MM.1S (cell line): ENCODE measurements at regions not wholly inside any gene's neighbourhood (a gene's known extent, or its start where the extent isn't known, plus 50 kb on each side); places are given as distances from the start of the nearest gene placed in this dataset.

ENCODE experiments used
- DNase-seq: peaks from one replicate; pipeline ENCODE4 v3.0.0-alpha.2; 2015
- H2AFZ ChIP-seq: fragments of 300-600 bp; sonication (generic); 2 replicates; pipeline ENCODE4 v1.6.0; 2016; ENCODE audit warnings: antibody characterized with exemption, low read length
- H3F3A ChIP-seq: fragments of 300-600 bp; sonication (generic); 2 replicates; pipeline ENCODE4 v1.6.1; 2016; ENCODE audit warnings: mild to moderate bottlenecking, antibody characterized with exemption, low read length, moderate library complexity, mixed read lengths; ENCODE audit not compliant: insufficient read depth
- H3K27ac ChIP-seq: fragments of 300-600 bp; sonication (generic); 2 replicates; pipeline ENCODE4 v1.5.1; 2016; ENCODE audit warnings: mild to moderate bottlenecking, low read length
- H3K27me3 ChIP-seq: fragments of 300-600 bp; sonication (generic); replicated peaks from 2 replicates; pipeline ENCODE4 v1.6.0; 2016; ENCODE audit warnings: low read length; ENCODE audit not compliant: insufficient read depth
- H3K36me3 ChIP-seq: fragments of 300-600 bp; sonication (generic); replicated peaks from 2 replicates; pipeline ENCODE4 v1.6.1; 2016; ENCODE audit warnings: mild to moderate bottlenecking, low read length, mixed read lengths; ENCODE audit not compliant: insufficient read depth
- H3K4me1 ChIP-seq: fragments of 300-600 bp; sonication (generic); 2 replicates; pipeline ENCODE4 v1.6.1; 2016; ENCODE audit warnings: low read length, mixed read lengths
- H3K4me2 ChIP-seq: fragments of 300-600 bp; sonication (generic); 2 replicates; pipeline ENCODE4 v1.6.0; 2016; ENCODE audit warnings: low read depth, low read length
- H3K4me3 ChIP-seq: fragments of 300-600 bp; sonication (generic); 2 replicates; pipeline ENCODE4 v1.5.1; 2016; ENCODE audit warnings: low read length, mixed read lengths
- H3K79me2 ChIP-seq: fragments of 300-600 bp; sonication (generic); 2 replicates; pipeline ENCODE4 v1.6.1; 2016; ENCODE audit warnings: mixed run types, low read length, mixed read lengths
- H3K9ac ChIP-seq: fragments of 300-600 bp; sonication (generic); 2 replicates; pipeline ENCODE4 v1.6.1; 2016; ENCODE audit warnings: low read length, mixed read lengths
- H3K9me2 ChIP-seq: fragments of 300-600 bp; sonication (generic); replicated peaks from 2 replicates; pipeline ENCODE4 v1.6.1; 2016; ENCODE audit warnings: mild to moderate bottlenecking, low read length, mixed read lengths; ENCODE audit not compliant: insufficient read depth
- H3K9me3 ChIP-seq: fragments of 300-600 bp; sonication (generic); replicated peaks from 2 replicates; pipeline ENCODE4 v1.6.1; 2016; ENCODE audit warnings: mild to moderate bottlenecking, low read length, mixed read lengths; ENCODE audit not compliant: insufficient read depth
- H4K20me1 ChIP-seq: fragments of 300-600 bp; sonication (generic); 2 replicates; pipeline ENCODE4 v1.6.1; 2016; ENCODE audit warnings: mild to moderate bottlenecking, low read length, moderate library complexity, mixed read lengths; ENCODE audit not compliant: insufficient read depth
- EZH2 ChIP-seq: fragments of 300-600 bp; sonication (generic); optimal IDR thresholded peaks from 2 replicates; pipeline ENCODE3; 2017; ENCODE audit warnings: low read depth, mild to moderate bottlenecking, antibody characterized with exemption, low read length, mixed read lengths
- EZH2phosphoT487 ChIP-seq: fragments of 300-600 bp; sonication (generic); IDR thresholded peaks from 2 replicates; pipeline ENCODE4 v1.6.1; 2018; ENCODE audit warnings: antibody characterized with exemption, low read length
- TF ChIP-seq, protein P1 (sequence below): fragments of 300-600 bp; sonication (generic); IDR thresholded peaks from 2 replicates; pipeline ENCODE4 v1.5.1; 2016; ENCODE audit warnings: antibody characterized with exemption, low read length, mixed read lengths

GRCh38 chr1:95497566-95497965 is 263.6 kb downstream of the RWDD3 start:
- no peaks in the 10 kb centered on the region for H3K27me3 ChIP-seq
- no peak for TF ChIP-seq EZH2
- no peak for TF ChIP-seq EZH2phosphoT487
- TF ChIP-seq, protein P1, sequence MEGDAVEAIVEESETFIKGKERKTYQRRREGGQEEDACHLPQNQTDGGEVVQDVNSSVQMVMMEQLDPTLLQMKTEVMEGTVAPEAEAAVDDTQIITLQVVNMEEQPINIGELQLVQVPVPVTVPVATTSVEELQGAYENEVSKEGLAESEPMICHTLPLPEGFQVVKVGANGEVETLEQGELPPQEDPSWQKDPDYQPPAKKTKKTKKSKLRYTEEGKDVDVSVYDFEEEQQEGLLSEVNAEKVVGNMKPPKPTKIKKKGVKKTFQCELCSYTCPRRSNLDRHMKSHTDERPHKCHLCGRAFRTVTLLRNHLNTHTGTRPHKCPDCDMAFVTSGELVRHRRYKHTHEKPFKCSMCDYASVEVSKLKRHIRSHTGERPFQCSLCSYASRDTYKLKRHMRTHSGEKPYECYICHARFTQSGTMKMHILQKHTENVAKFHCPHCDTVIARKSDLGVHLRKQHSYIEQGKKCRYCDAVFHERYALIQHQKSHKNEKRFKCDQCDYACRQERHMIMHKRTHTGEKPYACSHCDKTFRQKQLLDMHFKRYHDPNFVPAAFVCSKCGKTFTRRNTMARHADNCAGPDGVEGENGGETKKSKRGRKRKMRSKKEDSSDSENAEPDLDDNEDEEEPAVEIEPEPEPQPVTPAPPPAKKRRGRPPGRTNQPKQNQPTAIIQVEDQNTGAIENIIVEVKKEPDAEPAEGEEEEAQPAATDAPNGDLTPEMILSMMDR: no peak
- H3K79me2 ChIP-seq: no peaks in the 10 kb centered on the region
- H3F3A ChIP-seq: no peaks in the 10 kb centered on the region
- no peak overlapping the region for H3K27ac ChIP-seq
- DNase-seq: no peak
- H3K36me3 ChIP-seq: no peaks in the 10 kb centered on the region
- no peak overlapping the region for H3K4me2 ChIP-seq
- H3K4me3 ChIP-seq: no peak overlapping the region
- H4K20me1 ChIP-seq: no peaks in the 10 kb centered on the region
- H3K4me1 ChIP-seq: no peaks in the 10 kb centered on the region
- no peak overlapping the region for H3K9ac ChIP-seq
- no peaks in the 10 kb centered on the region for H3K9me3 ChIP-seq
- no peaks in the 10 kb centered on the region for H3K9me2 ChIP-seq
- H2AFZ ChIP-seq: no peak overlapping the region

GRCh38 chr1:95503278-95504030 is 269.4 kb downstream of the RWDD3 start:
- Histone ChIP-seq H3K9ac (no peak overlapping the region), H3K27ac (no peak overlapping the region), H3K9me2 (no peaks in the 10 kb centered on the region), H3K79me2 (no peaks in the 10 kb centered on the region), H3K27me3 (no peaks in the 10 kb centered on the region), H3K36me3 (no peaks in the 10 kb centered on the region), H3K4me3 (no peak overlapping the region), H3F3A (no peaks in the 10 kb centered on the region), H3K4me1 (no peaks in the 10 kb centered on the region), H2AFZ (no peak overlapping the region), H3K9me3 (no peaks in the 10 kb centered on the region), H3K4me2 (no peak overlapping the region), H4K20me1 (no peaks in the 10 kb centered on the region)
- DNase-seq: no peak
- TF ChIP-seq EZH2phosphoT487: no peak
- TF ChIP-seq, protein P1: no peak
- no peak for TF ChIP-seq EZH2

DNA sequence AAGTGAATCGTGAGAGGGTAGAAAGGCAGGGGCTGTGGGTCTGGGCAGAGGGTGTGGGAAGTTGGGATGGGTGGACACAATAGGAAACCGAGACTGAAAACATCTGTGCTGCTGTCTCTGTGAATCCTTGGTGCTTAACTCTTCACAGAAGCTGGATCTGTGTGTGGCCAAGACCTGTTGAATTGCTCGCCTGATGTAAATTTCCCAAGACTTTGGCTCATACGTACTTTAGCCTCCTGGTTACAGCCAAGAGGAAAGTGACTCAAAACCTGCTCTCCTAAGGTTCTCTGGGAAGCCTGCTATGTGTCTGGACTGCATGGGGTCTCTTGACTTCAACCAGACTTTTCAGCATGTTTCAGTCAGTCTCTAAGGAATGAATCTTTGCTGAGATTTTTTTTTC is 270.3 kb downstream of the RWDD3 start:
- TF ChIP-seq, protein P1: no peak
- no peak for TF ChIP-seq EZH2phosphoT487
- no peak for TF ChIP-seq EZH2
- H3K27ac ChIP-seq: no peak overlapping the region
- no peaks in the 10 kb centered on the region for H3K79me2 ChIP-seq
- H3K4me3 ChIP-seq: no peak overlapping the region
- DNase-seq: no peak
- H3K9me2 ChIP-seq: no peaks in the 10 kb centered on the region
- no peaks in the 10 kb centered on the region for H3K4me1 ChIP-seq
- no peak overlapping the region for H3K4me2 ChIP-seq
- no peaks in the 10 kb centered on the region for H4K20me1 ChIP-seq
- H3K27me3 ChIP-seq: no peaks in the 10 kb centered on the region
- no peak overlapping the region for H3K9ac ChIP-seq
- no peaks in the 10 kb centered on the region for H3K36me3 ChIP-seq
- H3F3A ChIP-seq: no peaks in the 10 kb centered on the region
- H3K9me3 ChIP-seq: no peaks in the 10 kb centered on the region
- H2AFZ ChIP-seq: no peak overlapping the region
